ENCODE measurements at regions not wholly inside any gene's neighbourhood (a gene's known extent, or its start where the extent isn't known, plus 50 kb on each side); places are given as distances from the start of the nearest gene placed in this dataset.

- no peaks in the 10 kb centered on the region for H3K9me3 Mint-ChIP-seq (ENCODE audit: low read depth)
- TF ChIP-seq CTCF (IDR thresholded peaks at IDR 0.05; ENCODE audit: unreplicated experiment): no peak
- peaks cover 20% of the 10 kb centered on the region for H3K27me3 Mint-ChIP-seq
- H3K27ac Mint-ChIP-seq: no peak overlapping the region
- no peaks in the 10 kb centered on the region for H3K36me3 Mint-ChIP-seq (ENCODE audit: insufficient read depth)
- DNase-seq (ENCODE audit: low spot score, unreplicated experiment): no peak
- no peak overlapping the region for H3K4me3 Mint-ChIP-seq (ENCODE audit: low read depth)
- H3K4me1 Mint-ChIP-seq (ENCODE audit: low read depth): no peaks in the 10 kb centered on the region
Measured at GRCh38 chr9:90307167-90307833, 335.3 kb downstream of the DIRAS2 start.

- Mint-ChIP-seq H3K36me3 (ENCODE audit: insufficient read depth) (no peaks in the 10 kb centered on the region), H3K4me1 (ENCODE audit: low read depth) (no peaks in the 10 kb centered on the region), H3K27me3 (peaks cover 21% of the 10 kb centered on the region), H3K4me3 (ENCODE audit: low read depth) (no peak overlapping the region), H3K27ac (no peak overlapping the region), H3K9me3 (ENCODE audit: low read depth) (no peaks in the 10 kb centered on the region)
- DNase-seq (ENCODE audit: low spot score, unreplicated experiment): no peak
- no peak for TF ChIP-seq CTCF (IDR thresholded peaks at IDR 0.05; ENCODE audit: unreplicated experiment)
Measured at GRCh38 chr9:90307891-90308290, 334.7 kb downstream of the DIRAS2 start.

GRCh38 chr9:90308691-90309090 is 333.9 kb downstream of the DIRAS2 start:
- Mint-ChIP-seq H3K27me3 (peaks cover 14% of the 10 kb centered on the region), H3K9me3 (ENCODE audit: low read depth) (no peaks in the 10 kb centered on the region), H3K27ac (no peak overlapping the region), H3K4me3 (ENCODE audit: low read depth) (no peak overlapping the region), H3K36me3 (ENCODE audit: insufficient read depth) (no peaks in the 10 kb centered on the region), H3K4me1 (ENCODE audit: low read depth) (no peaks in the 10 kb centered on the region)
- no peak for TF ChIP-seq CTCF (IDR thresholded peaks at IDR 0.05; ENCODE audit: unreplicated experiment)
- no peak for DNase-seq (ENCODE audit: low spot score, unreplicated experiment)

GRCh38 chr9:90309809-90310520 is 332.7 kb downstream of the DIRAS2 start:
- no peak overlapping the region for H3K4me3 Mint-ChIP-seq (ENCODE audit: low read depth)
- H3K4me1 Mint-ChIP-seq (ENCODE audit: low read depth): no peaks in the 10 kb centered on the region
- no peak overlapping the region for H3K27ac Mint-ChIP-seq
- peaks cover 7% of the 10 kb centered on the region for H3K27me3 Mint-ChIP-seq
- no peaks in the 10 kb centered on the region for H3K9me3 Mint-ChIP-seq (ENCODE audit: low read depth)
- no peak for DNase-seq (ENCODE audit: low spot score, unreplicated experiment)
- no peaks in the 10 kb centered on the region for H3K36me3 Mint-ChIP-seq (ENCODE audit: insufficient read depth)
- no peak for TF ChIP-seq CTCF (IDR thresholded peaks at IDR 0.05; ENCODE audit: unreplicated experiment)

- Mint-ChIP-seq H3K4me3 (ENCODE audit: low read depth) (no peak overlapping the region), H3K9me3 (ENCODE audit: low read depth) (no peaks in the 10 kb centered on the region), H3K4me1 (ENCODE audit: low read depth) (no peaks in the 10 kb centered on the region), H3K27me3 (peaks cover 7% of the 10 kb centered on the region), H3K27ac (no peak overlapping the region), H3K36me3 (ENCODE audit: insufficient read depth) (no peaks in the 10 kb centered on the region)
- DNase-seq (ENCODE audit: low spot score, unreplicated experiment): no peak
- TF ChIP-seq CTCF (IDR thresholded peaks at IDR 0.05; ENCODE audit: unreplicated experiment): no peak
Measured at GRCh38 chr9:90310521-90310876, 332.1 kb downstream of the DIRAS2 start.
